ENCODE measurements at regions not wholly inside any gene's neighbourhood (a gene's known extent, or its start where the extent isn't known, plus 50 kb on each side); places are given as distances from the start of the nearest gene placed in this dataset.

DNA sequence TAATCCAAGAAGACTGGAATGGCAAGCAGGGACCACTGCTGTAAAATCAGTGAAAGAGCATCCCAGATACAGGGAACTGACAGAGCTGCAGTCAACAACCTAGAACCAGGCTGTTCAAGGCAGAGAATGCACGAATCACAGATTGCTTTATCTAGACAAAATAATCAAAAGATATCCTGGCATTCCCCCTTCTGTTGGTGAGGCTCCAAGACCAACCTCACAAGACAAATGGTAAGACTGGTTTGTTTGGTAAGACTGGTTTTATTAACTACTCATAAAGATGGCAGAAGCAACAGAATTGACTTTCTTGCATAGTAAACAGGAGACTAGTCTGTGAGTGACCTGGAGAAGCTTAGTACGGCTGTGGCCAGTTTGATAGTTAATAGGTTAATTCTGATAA, 88.8 kb upstream of the AHI1 start:
- TF ChIP-seq SUZ12 (IDR thresholded peaks at IDR 0.05; ENCODE audit: extremely low read depth, insufficient read depth, insufficient read length) (no peak), ZNF274 (IDR thresholded peaks at IDR 0.05; ENCODE audit: low read depth, low read length) (no peak), YY1 (IDR thresholded peaks at IDR 0.05; ENCODE audit: insufficient read depth, insufficient read length) (no peak)
